ENCODE measurements at regions not wholly inside any gene's neighbourhood (a gene's known extent, or its start where the extent isn't known, plus 50 kb on each side); places are given as distances from the start of the nearest gene placed in this dataset.

DNA sequence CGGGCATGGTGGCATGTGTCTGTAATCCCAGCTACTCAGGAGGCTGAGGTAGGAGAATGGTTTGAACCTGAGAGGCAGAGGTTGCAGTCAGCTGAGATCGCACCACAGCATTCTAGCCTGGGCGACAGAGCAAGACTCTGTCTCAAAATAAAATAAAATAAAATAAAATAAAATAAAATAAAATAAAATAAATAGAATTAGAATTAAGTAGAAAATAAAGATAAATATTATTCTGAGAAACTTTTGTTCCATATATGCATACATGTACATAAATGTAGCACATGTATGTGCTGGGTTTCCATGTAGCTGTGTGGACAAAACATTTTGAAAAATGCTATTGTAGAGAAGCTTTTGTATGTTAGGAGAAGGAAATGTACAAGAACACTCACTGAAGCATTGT, 129.4 kb upstream of the VLDLR start:
- dilution Hi-C loops (cut with MboI; ENCODE audit: extremely low pct_ligation_motif_present, low sequenced_read_pairs) (no loop called here), intact Hi-C loops (cut with micrococcal nuclease) (no loop called here)
- no peak overlapping the region for H2AFZ ChIP-seq (ENCODE audit: low read depth, low read length)
- H3K4me3 ChIP-seq (replicated peaks in 1 of 3; ENCODE audit: insufficient read depth in 1 of 3, low read depth in 1 of 3, low read length in 3 of 3): no peak overlapping the region
- FAIRE-seq: no peak
- no peak overlapping the region for H3K9ac ChIP-seq (replicated peaks; ENCODE audit: extremely low read depth, insufficient read depth, low read length)
- ChIA-PET POLR2A (no interaction called here), CTCF (no interaction called here)
- no peak overlapping the region for H3K4me2 ChIP-seq (ENCODE audit: insufficient read depth, low read length)
- no peak overlapping the region for H3K27ac ChIP-seq (ENCODE audit: insufficient read depth, low read depth, low read length)
- no peaks in the 10 kb centered on the region for H3K9me3 ChIP-seq (replicated peaks; ENCODE audit: control insufficient read depth, insufficient read depth, low read length)
- TF ChIP-seq MYC (IDR thresholded peaks at IDR 0.05; ENCODE audit: low read depth, low read length) (no peak), JUN (IDR thresholded peaks at IDR 0.05; ENCODE audit: borderline replicate concordance, insufficient read depth, insufficient read length, low read depth) (no peak), FOS (IDR thresholded peaks at IDR 0.05; ENCODE audit: borderline replicate concordance, insufficient read depth, low read length) (no peak), POLR2A (IDR thresholded peaks at IDR 0.05; ENCODE audit: low read depth, low read length) (no peak), GATA2 (IDR thresholded peaks at IDR 0.05; ENCODE audit: insufficient read depth, insufficient read length, low read depth, low read length) (no peak)
- TF ChIP-seq, protein P1, sequence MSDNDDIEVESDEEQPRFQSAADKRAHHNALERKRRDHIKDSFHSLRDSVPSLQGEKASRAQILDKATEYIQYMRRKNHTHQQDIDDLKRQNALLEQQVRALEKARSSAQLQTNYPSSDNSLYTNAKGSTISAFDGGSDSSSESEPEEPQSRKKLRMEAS (IDR thresholded peaks at IDR 0.05; ENCODE audit: insufficient read depth, insufficient read length): no peak
- TF ChIP-seq, protein P2, sequence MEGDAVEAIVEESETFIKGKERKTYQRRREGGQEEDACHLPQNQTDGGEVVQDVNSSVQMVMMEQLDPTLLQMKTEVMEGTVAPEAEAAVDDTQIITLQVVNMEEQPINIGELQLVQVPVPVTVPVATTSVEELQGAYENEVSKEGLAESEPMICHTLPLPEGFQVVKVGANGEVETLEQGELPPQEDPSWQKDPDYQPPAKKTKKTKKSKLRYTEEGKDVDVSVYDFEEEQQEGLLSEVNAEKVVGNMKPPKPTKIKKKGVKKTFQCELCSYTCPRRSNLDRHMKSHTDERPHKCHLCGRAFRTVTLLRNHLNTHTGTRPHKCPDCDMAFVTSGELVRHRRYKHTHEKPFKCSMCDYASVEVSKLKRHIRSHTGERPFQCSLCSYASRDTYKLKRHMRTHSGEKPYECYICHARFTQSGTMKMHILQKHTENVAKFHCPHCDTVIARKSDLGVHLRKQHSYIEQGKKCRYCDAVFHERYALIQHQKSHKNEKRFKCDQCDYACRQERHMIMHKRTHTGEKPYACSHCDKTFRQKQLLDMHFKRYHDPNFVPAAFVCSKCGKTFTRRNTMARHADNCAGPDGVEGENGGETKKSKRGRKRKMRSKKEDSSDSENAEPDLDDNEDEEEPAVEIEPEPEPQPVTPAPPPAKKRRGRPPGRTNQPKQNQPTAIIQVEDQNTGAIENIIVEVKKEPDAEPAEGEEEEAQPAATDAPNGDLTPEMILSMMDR (IDR thresholded peaks at IDR 0.05; ENCODE audit: extremely low read depth in 1 of 2, insufficient read depth in 1 of 2, low read depth in 1 of 2, low read length in 2 of 2): no peak
- no peak for DNase-seq (ENCODE audit: low read depth, low spot score)
- H3K27me3 ChIP-seq (ENCODE audit: control insufficient read depth in 2 of 2, insufficient read depth in 2 of 2, low read length in 2 of 2): peaks cover 0 to 3% of the 10 kb centered on the region in 2 experiments
- no peaks in the 10 kb centered on the region for H3K36me3 ChIP-seq (ENCODE audit: control insufficient read depth in 2 of 2, extremely low read depth in 1 of 2, insufficient read depth in 2 of 2, low read length in 2 of 2)
- H3K79me2 ChIP-seq (ENCODE audit: control insufficient read depth, insufficient read depth, low read length): no peaks in the 10 kb centered on the region
- H3K4me1 ChIP-seq (ENCODE audit: control insufficient read depth, extremely low read depth, insufficient read depth, low read length): no peaks in the 10 kb centered on the region
- no TSS peak for BruUV-seq (replicated peaks)
- H3K9me1 ChIP-seq (replicated peaks; ENCODE audit: control insufficient read depth, extremely low read depth, insufficient read depth, low read length): no peaks in the 10 kb centered on the region
- no peaks in the 10 kb centered on the region for H4K20me1 ChIP-seq (replicated peaks; ENCODE audit: control insufficient read depth, extremely low read depth, insufficient read depth, low read length)

DNA sequence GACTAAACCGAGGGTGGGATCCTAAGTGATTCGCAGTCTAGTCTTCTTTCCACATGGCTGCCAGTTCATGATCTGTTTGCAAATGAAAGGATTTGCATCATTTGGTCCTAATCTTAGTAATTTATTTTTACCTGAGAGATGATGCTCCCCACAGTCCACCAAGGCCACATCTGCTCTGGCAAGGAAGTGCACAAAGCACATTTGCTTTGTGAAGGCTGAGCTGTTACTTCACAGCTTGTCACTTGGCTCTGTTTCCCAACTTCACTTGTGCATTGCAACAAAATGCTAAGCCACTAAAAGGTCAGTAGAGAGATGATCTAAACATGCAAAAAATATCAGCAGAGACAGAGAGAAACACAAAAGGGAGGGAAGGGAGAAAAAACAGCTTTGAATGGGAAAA, 128.5 kb upstream of the VLDLR start:
- Histone ChIP-seq H3K27me3 (ENCODE audit: control insufficient read depth in 2 of 2, insufficient read depth in 2 of 2, low read length in 2 of 2) (peaks cover 5 to 7% of the 10 kb centered on the region in 2 experiments), H3K9me1 (replicated peaks; ENCODE audit: control insufficient read depth, extremely low read depth, insufficient read depth, low read length) (no peaks in the 10 kb centered on the region), H3K36me3 (ENCODE audit: control insufficient read depth in 2 of 2, extremely low read depth in 1 of 2, insufficient read depth in 2 of 2, low read length in 2 of 2) (no peaks in the 10 kb centered on the region), H3K4me3 (replicated peaks in 1 of 3; ENCODE audit: insufficient read depth in 1 of 3, low read depth in 1 of 3, low read length in 3 of 3) (no peak overlapping the region), H3K4me2 (ENCODE audit: insufficient read depth, low read length) (no peak overlapping the region), H3K27ac (ENCODE audit: insufficient read depth, low read depth, low read length) (no peak overlapping the region), H3K4me1 (ENCODE audit: control insufficient read depth, extremely low read depth, insufficient read depth, low read length) (no peaks in the 10 kb centered on the region), H3K79me2 (ENCODE audit: control insufficient read depth, insufficient read depth, low read length) (no peaks in the 10 kb centered on the region), H4K20me1 (replicated peaks; ENCODE audit: control insufficient read depth, extremely low read depth, insufficient read depth, low read length) (no peaks in the 10 kb centered on the region), H3K9ac (replicated peaks; ENCODE audit: extremely low read depth, insufficient read depth, low read length) (no peak overlapping the region), H2AFZ (ENCODE audit: low read depth, low read length) (no peak overlapping the region), H3K9me3 (replicated peaks; ENCODE audit: control insufficient read depth, insufficient read depth, low read length) (no peaks in the 10 kb centered on the region)
- ChIA-PET POLR2A (no interaction called here), CTCF (no interaction called here)
- no peak for FAIRE-seq
- BruUV-seq (replicated peaks): no TSS peak
- dilution Hi-C loops (cut with MboI; ENCODE audit: extremely low pct_ligation_motif_present, low sequenced_read_pairs) (no loop called here), intact Hi-C loops (cut with micrococcal nuclease) (no loop called here)
- TF ChIP-seq JUN (IDR thresholded peaks at IDR 0.05; ENCODE audit: borderline replicate concordance, insufficient read depth, insufficient read length, low read depth) (no peak), EZH2 (IDR thresholded peaks at IDR 0.05; ENCODE audit: borderline replicate concordance, low read depth, low read length, severe bottlenecking) (no peak)
- DNase-seq (ENCODE audit: low read depth, low spot score): no peak
